ENCODE measurements at regions not wholly inside any gene's neighbourhood (a gene's known extent, or its start where the extent isn't known, plus 50 kb on each side); places are given as distances from the start of the nearest gene placed in this dataset.

DNA sequence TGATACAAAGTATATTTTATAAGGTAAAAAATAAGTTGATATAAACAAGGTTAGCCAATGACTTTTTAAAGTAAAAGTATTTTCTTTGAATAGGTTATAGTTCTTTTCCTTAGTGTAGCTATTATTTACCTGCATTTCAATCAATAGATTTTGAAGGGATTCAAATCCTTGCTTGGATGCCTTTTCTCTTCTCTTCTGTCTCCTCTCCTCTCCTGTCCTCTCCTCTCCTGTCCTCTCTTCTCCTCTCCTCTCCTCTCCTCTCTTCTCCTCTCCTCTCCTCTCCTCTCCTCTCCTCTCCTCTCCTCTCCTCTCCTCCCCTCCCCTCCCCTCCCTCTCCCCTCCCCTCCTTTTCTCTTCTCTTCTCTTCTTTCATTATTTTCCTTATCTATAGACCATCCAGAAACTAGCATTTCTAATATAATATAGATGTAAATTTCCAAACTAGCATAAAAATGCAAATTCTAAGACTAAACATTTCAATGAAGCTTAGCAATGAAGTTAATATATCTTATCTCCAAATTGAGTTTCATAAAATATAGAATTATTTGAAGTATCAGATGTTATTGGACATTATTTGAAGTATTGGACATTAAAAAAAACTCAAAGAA, 60.5 kb upstream of the PRKCQ start:
- H4K20me1 ChIP-seq (ENCODE audit: control insufficient read depth, insufficient read depth, insufficient read length) = no peaks in the 10 kb centered on the region
- H2BK15ac ChIP-seq (ENCODE audit: low read depth, low read length) = no peak overlapping the region
- H3K4me2 ChIP-seq (ENCODE audit: insufficient read depth, insufficient read length, low read length) = no peak overlapping the region
- H2AK5ac ChIP-seq (ENCODE audit: insufficient read length, low read length) = no peak overlapping the region
- no peak overlapping the region for H3K56ac ChIP-seq (ENCODE audit: insufficient read length, low read depth, low read length)
- Mint-ChIP-seq H3K27me3 (ENCODE audit: low read depth) (no peaks in the 10 kb centered on the region), H3K4me3 (no peak overlapping the region), H3K4me1 (peaks cover 3 to 6% of the 10 kb centered on the region in 2 experiments; a peak in 2 of 4 replicates), H3K27ac (no peak overlapping the region), H3K9me3 (no peaks in the 10 kb centered on the region; a peak in 1 of 5 replicates), H3K36me3 (ENCODE audit: insufficient read depth in 1 of 3, low read depth in 3 of 3) (no peaks in the 10 kb centered on the region)
- H3K18ac ChIP-seq (ENCODE audit: insufficient read length, low read depth, low read length) = no peak overlapping the region
- H3K79me1 ChIP-seq (ENCODE audit: insufficient read depth, low read depth, low read length, poor library complexity, severe bottlenecking) = no peaks in the 10 kb centered on the region
- DNase-seq = no peak
- H4K8ac ChIP-seq (replicated peaks; ENCODE audit: insufficient read length, low read depth, low read length) = no peak overlapping the region
- no peak overlapping the region for H3K14ac ChIP-seq (ENCODE audit: insufficient read depth, low read length)
- no peaks in the 10 kb centered on the region for H3K23me2 ChIP-seq (ENCODE audit: insufficient read length, low read depth, low read length, poor library complexity, severe bottlenecking)
- H3K9me3 ChIP-seq (ENCODE audit: control insufficient read depth, low read depth, low read length) = no peaks in the 10 kb centered on the region
- H3K9ac ChIP-seq (ENCODE audit: extremely low read depth, insufficient read length, low read length) = no peak overlapping the region
- no peak overlapping the region for H3K23ac ChIP-seq (ENCODE audit: insufficient read length, low read depth, low read length)
- no peak overlapping the region for H2BK5ac ChIP-seq (ENCODE audit: insufficient read length, low read length)
- H2BK20ac ChIP-seq (ENCODE audit: low read depth, low read length, poor library complexity, severe bottlenecking) = no peak overlapping the region
- TF ChIP-seq, protein P1, sequence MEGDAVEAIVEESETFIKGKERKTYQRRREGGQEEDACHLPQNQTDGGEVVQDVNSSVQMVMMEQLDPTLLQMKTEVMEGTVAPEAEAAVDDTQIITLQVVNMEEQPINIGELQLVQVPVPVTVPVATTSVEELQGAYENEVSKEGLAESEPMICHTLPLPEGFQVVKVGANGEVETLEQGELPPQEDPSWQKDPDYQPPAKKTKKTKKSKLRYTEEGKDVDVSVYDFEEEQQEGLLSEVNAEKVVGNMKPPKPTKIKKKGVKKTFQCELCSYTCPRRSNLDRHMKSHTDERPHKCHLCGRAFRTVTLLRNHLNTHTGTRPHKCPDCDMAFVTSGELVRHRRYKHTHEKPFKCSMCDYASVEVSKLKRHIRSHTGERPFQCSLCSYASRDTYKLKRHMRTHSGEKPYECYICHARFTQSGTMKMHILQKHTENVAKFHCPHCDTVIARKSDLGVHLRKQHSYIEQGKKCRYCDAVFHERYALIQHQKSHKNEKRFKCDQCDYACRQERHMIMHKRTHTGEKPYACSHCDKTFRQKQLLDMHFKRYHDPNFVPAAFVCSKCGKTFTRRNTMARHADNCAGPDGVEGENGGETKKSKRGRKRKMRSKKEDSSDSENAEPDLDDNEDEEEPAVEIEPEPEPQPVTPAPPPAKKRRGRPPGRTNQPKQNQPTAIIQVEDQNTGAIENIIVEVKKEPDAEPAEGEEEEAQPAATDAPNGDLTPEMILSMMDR (conservative IDR thresholded peaks at IDR 0.05) = no peak
- H4K5ac ChIP-seq (ENCODE audit: insufficient read length, low read depth, low read length) = no peak overlapping the region
- no peak overlapping the region for H3K4ac ChIP-seq (ENCODE audit: low read depth, low read length)
- no peak overlapping the region for H4K91ac ChIP-seq (ENCODE audit: insufficient read length, low read depth, low read length)
- no peak overlapping the region for H3K27ac ChIP-seq (ENCODE audit: insufficient read length, low read depth, low read length)
- no peak overlapping the region for H3T11ph ChIP-seq (ENCODE audit: low read length)
- H2BK120ac ChIP-seq (ENCODE audit: low read depth, low read length, poor library complexity, severe bottlenecking) = no peak overlapping the region
- H3K4me1 ChIP-seq (ENCODE audit: insufficient read depth, low read length) = no peaks in the 10 kb centered on the region
- H2BK12ac ChIP-seq (ENCODE audit: insufficient read length, low read depth, low read length) = no peak overlapping the region
- no peaks in the 10 kb centered on the region for H3K27me3 ChIP-seq (ENCODE audit: insufficient read depth, low read length)
- no peaks in the 10 kb centered on the region for H3K79me2 ChIP-seq (ENCODE audit: insufficient read depth, low read length)
- H2AFZ ChIP-seq (ENCODE audit: low read length) = no peak overlapping the region

Data from H9 (cell line).